ENCODE measurements at regions not wholly inside any gene's neighbourhood (a gene's known extent, or its start where the extent isn't known, plus 50 kb on each side); places are given as distances from the start of the nearest gene placed in this dataset.

DNA sequence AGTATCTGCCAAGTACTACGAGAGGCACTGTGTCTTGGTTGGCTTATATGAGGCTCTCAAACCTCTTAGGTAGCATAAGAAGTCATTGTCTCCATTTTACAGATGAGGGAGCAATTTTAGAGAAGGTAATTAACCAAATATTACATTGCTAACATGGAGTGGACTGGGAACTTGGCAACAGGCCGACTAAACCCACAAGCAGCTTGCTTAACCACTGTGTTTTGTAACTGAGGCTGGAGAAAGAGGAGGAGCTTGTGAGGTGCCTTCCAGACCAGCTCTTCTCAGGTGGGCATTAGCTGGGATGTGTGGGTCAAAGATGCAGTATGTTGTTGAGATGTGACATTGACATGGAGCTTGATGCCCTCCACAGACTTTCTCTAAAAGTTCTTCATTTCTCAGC is 835.6 kb upstream of the RBFOX1 start:
- H3K9me3 Mint-ChIP-seq, result peaks cover 0 to 20% (median 5%) of the 10 kb centered on the region in 8 donors
- intact Hi-C loops (cut with micrococcal nuclease), result no loop called here
- POLR2A ChIA-PET (ENCODE audit: partially characterized antibody), result no interaction called here
- no peak overlapping the region for H3K4me3 Mint-ChIP-seq
- CTCF ChIA-PET (ENCODE audit: partially characterized antibody), result no interaction called here
- Histone ChIP-seq H3K27ac (ENCODE audit: low read depth, low read length) (no peak overlapping the region), H3K27me3 (ENCODE audit: insufficient read depth, low read length) (no peaks in the 10 kb centered on the region), H3K9me3 (ENCODE audit: control insufficient read depth in 1 of 2, low read length in 2 of 2) (no peaks in the 10 kb centered on the region), H3K36me3 (ENCODE audit: insufficient read depth, low read length) (no peaks in the 10 kb centered on the region), H3K4me3 (ENCODE audit: low read length in 2 of 2) (no peak overlapping the region), H3K4me1 (ENCODE audit: insufficient read depth, low read length) (no peaks in the 10 kb centered on the region)
- no peaks in the 10 kb centered on the region for H3K4me1 Mint-ChIP-seq
- H3K36me3 Mint-ChIP-seq, result no peaks in the 10 kb centered on the region
- H3K27me3 Mint-ChIP-seq, result no peaks in the 10 kb centered on the region
- H3K27ac Mint-ChIP-seq, result no peak overlapping the region
- DNase-seq, result no peak

DNA sequence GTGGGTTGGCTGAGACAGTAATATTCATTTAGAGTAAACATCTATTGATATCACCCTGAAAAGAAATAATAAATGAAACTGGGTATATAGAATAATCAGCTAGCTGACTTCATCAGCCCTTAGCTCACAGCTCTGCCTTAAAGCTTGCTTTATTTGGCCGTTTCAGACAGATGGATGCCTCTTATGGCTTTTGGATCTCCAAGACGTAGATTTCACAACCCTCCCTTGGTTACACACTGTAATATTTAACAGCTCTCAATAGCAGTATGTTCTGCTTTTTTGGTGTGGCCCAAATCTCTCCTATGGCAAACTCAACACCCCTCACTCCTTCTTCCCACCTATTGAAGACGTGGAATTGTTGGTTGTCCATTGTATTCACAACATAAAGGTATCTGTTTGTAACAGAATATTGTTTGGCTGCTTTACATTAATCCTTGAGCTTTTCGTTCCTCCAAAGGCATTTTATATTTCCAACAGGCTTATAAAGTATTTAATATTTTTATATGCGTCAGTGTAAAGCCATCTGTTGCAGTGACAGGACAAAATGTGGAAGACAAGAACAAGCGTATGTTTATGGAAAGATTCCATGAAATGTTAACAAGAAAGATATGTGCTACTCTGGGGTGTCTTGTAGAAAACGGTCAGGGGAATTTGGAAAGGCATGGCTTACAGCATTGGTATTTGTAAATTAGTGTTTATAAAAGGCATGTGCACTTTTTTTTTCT is 837.0 kb upstream of the RBFOX1 start:
- intact Hi-C loops (cut with micrococcal nuclease), result no loop called here
- peaks cover 0 to 19% (median 4%) of the 10 kb centered on the region in 8 donors for H3K9me3 Mint-ChIP-seq
- H3K4me1 ChIP-seq (ENCODE audit: insufficient read depth, low read length), result no peaks in the 10 kb centered on the region
- no peak overlapping the region for H3K27ac ChIP-seq (ENCODE audit: low read depth, low read length)
- no peak overlapping the region for H3K4me3 ChIP-seq (ENCODE audit: low read length in 2 of 2)
- ChIA-PET POLR2A (ENCODE audit: partially characterized antibody) (no interaction called here), CTCF (ENCODE audit: partially characterized antibody) (no interaction called here)
- no peaks in the 10 kb centered on the region for H3K27me3 ChIP-seq (ENCODE audit: insufficient read depth, low read length)
- no peak for DNase-seq
- H3K4me1 Mint-ChIP-seq, result no peaks in the 10 kb centered on the region
- no peak overlapping the region for H3K4me3 Mint-ChIP-seq
- H3K36me3 Mint-ChIP-seq, result no peaks in the 10 kb centered on the region
- no peak overlapping the region for H3K27ac Mint-ChIP-seq
- no peaks in the 10 kb centered on the region for H3K36me3 ChIP-seq (ENCODE audit: insufficient read depth, low read length)
- no peaks in the 10 kb centered on the region for H3K9me3 ChIP-seq (ENCODE audit: control insufficient read depth in 1 of 2, low read length in 2 of 2)
- no peaks in the 10 kb centered on the region for H3K27me3 Mint-ChIP-seq

DNA sequence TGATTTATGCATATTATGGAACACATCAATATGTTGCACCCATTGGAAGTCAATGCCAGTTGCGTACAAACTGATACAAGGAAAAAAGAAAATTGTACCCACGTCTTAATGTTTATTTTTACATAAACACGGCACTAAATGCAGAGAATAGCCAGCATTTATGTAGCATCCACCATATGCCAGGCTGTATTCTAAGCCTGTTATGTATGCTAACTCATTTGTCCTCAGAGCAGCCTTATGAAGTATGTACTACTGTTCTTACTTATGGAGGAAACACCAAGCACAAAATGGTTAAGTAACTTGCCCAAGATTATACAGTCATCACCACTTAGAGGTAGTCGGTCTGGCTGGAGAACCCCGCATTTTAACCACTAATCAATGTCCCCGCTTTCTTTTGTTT is 837.9 kb upstream of the RBFOX1 start:
- POLR2A ChIA-PET (ENCODE audit: partially characterized antibody), result no interaction called here
- no peaks in the 10 kb centered on the region for H3K27me3 Mint-ChIP-seq

DNA sequence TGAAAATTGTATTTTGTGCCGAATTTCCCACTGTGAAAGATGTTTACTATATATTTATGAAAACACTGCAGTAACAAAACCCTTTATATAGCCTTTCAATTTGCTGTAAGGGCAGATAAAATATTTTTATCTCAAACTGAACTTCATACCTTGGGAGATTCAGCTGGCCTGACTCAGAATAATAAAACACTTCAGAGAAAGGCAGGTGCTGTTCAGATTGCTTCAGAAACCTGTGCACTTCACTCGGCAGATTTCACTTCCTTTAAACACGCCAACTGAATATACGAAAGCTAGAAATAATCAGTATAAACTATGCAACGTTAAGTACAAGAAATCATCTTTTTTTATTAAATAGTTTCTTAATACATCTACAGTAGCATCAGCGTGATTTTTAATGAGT is 839.1 kb upstream of the RBFOX1 start:
- no peak overlapping the region for H3K4me3 ChIP-seq (ENCODE audit: low read length in 2 of 2)
- H3K27ac Mint-ChIP-seq, result no peak overlapping the region
- H3K9me3 Mint-ChIP-seq, result peaks cover 0 to 16% (median 1%) of the 10 kb centered on the region in 8 donors
- H3K27me3 Mint-ChIP-seq, result no peaks in the 10 kb centered on the region
- intact Hi-C loops (cut with micrococcal nuclease), result no loop called here
- H3K27ac ChIP-seq (ENCODE audit: low read depth, low read length), result no peak overlapping the region
- H3K4me1 ChIP-seq (ENCODE audit: insufficient read depth, low read length), result no peaks in the 10 kb centered on the region
- H3K36me3 Mint-ChIP-seq, result no peaks in the 10 kb centered on the region
- no peaks in the 10 kb centered on the region for H3K36me3 ChIP-seq (ENCODE audit: insufficient read depth, low read length)
- no peak for DNase-seq
- H3K4me1 Mint-ChIP-seq, result no peaks in the 10 kb centered on the region
- H3K9me3 ChIP-seq (ENCODE audit: control insufficient read depth in 1 of 2, low read length in 2 of 2), result no peaks in the 10 kb centered on the region
- CTCF ChIA-PET (ENCODE audit: partially characterized antibody), result no interaction called here
- POLR2A ChIA-PET (ENCODE audit: partially characterized antibody), result no interaction called here
- H3K27me3 ChIP-seq (ENCODE audit: insufficient read depth, low read length), result no peaks in the 10 kb centered on the region
- no peak overlapping the region for H3K4me3 Mint-ChIP-seq

More for the DNA sequence above, 837.9 kb upstream of the RBFOX1 start:
- Histone ChIP-seq H3K4me1 (ENCODE audit: insufficient read depth, low read length) (no peaks in the 10 kb centered on the region), H3K36me3 (ENCODE audit: insufficient read depth, low read length) (no peaks in the 10 kb centered on the region), H3K9me3 (ENCODE audit: control insufficient read depth in 1 of 2, low read length in 2 of 2) (no peaks in the 10 kb centered on the region), H3K27me3 (ENCODE audit: insufficient read depth, low read length) (no peaks in the 10 kb centered on the region), H3K27ac (ENCODE audit: low read depth, low read length) (no peak overlapping the region), H3K4me3 (ENCODE audit: low read length in 2 of 2) (no peak overlapping the region)
- no peak overlapping the region for H3K27ac Mint-ChIP-seq
- H3K9me3 Mint-ChIP-seq, result peaks cover 0 to 16% (median 1%) of the 10 kb centered on the region in 8 donors
- H3K4me3 Mint-ChIP-seq, result no peak overlapping the region
- CTCF ChIA-PET (ENCODE audit: partially characterized antibody), result no interaction called here
- intact Hi-C loops (cut with micrococcal nuclease), result no loop called here
- no peaks in the 10 kb centered on the region for H3K4me1 Mint-ChIP-seq
- no peak for DNase-seq
- no peaks in the 10 kb centered on the region for H3K36me3 Mint-ChIP-seq

DNA sequence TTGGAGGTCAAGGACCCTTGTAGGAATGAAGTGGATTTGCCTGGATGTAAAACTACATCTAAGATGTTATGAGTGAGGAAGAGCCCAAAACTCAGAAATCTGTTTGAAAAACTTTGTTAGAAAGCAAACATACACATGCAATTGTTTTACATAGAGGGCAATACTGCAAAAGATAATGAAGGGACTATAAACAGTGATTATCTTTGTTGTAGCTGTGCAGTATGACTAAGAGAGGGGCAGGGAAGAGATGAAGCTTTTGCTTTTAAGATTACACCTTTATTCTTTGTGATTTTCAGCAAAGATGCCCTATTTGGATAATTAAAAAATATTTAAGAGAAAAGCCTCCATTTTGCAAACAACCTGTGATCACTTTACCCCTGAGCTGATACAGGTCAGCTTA is 839.9 kb upstream of the RBFOX1 start:
- Histone ChIP-seq H3K4me1 (ENCODE audit: insufficient read depth, low read length) (no peaks in the 10 kb centered on the region), H3K36me3 (ENCODE audit: insufficient read depth, low read length) (no peaks in the 10 kb centered on the region), H3K27ac (ENCODE audit: low read depth, low read length) (no peak overlapping the region), H3K4me3 (ENCODE audit: low read length in 2 of 2) (no peak overlapping the region), H3K9me3 (ENCODE audit: control insufficient read depth in 1 of 2, low read length in 2 of 2) (no peaks in the 10 kb centered on the region), H3K27me3 (ENCODE audit: insufficient read depth, low read length) (no peaks in the 10 kb centered on the region)
- intact Hi-C loops (cut with micrococcal nuclease), result no loop called here
- Mint-ChIP-seq H3K4me1 (no peaks in the 10 kb centered on the region), H3K4me3 (no peak overlapping the region), H3K9me3 (peaks cover 0 to 16% (median 2%) of the 10 kb centered on the region in 8 donors), H3K36me3 (no peaks in the 10 kb centered on the region), H3K27me3 (no peaks in the 10 kb centered on the region), H3K27ac (no peak overlapping the region)
- CTCF ChIA-PET (ENCODE audit: partially characterized antibody), result no interaction called here
- POLR2A ChIA-PET (ENCODE audit: partially characterized antibody), result no interaction called here
- no peak for DNase-seq

DNA sequence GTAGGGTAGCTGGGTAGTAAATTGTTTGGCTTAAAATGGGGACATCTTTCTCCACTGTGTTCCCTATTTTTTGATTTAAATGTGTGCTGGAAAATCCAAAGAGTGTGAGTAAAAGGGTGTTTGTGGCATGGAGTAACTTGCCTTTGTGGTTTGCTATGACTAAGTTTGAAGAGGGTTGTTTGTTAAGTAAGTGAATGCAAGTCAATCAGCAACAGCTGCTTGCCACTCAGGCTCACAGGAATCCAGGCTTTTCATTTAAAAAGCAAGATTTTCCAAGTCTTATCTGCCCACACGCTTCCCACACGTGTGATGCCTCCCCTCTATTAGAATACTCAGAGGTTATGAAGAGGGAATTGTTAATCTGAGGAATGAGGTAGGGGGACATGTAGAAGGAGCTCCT is 847.7 kb upstream of the RBFOX1 start:
- Histone ChIP-seq H3K27me3 (ENCODE audit: insufficient read depth, low read length) (no peaks in the 10 kb centered on the region), H3K9me3 (ENCODE audit: control insufficient read depth in 1 of 2, low read length in 2 of 2) (no peaks in the 10 kb centered on the region), H3K4me3 (ENCODE audit: low read length in 2 of 2) (no peak overlapping the region), H3K4me1 (ENCODE audit: insufficient read depth, low read length) (no peaks in the 10 kb centered on the region), H3K36me3 (ENCODE audit: insufficient read depth, low read length) (no peaks in the 10 kb centered on the region), H3K27ac (ENCODE audit: low read depth, low read length) (no peak overlapping the region)
- POLR2A ChIA-PET (ENCODE audit: partially characterized antibody), result no interaction called here
- DNase-seq, result no peak
- no peak overlapping the region for H3K4me3 Mint-ChIP-seq
- H3K27me3 Mint-ChIP-seq, result peaks cover 2% of the 10 kb centered on the region in 2 donors
- H3K9me3 Mint-ChIP-seq, result peaks cover 0 to 9% (median 3%) of the 10 kb centered on the region in 8 donors
- no peaks in the 10 kb centered on the region for H3K4me1 Mint-ChIP-seq
- H3K36me3 Mint-ChIP-seq, result no peaks in the 10 kb centered on the region
- H3K27ac Mint-ChIP-seq, result no peak overlapping the region
- intact Hi-C loops (cut with micrococcal nuclease), result no loop called here
- CTCF ChIA-PET (ENCODE audit: partially characterized antibody), result interaction anchor here (0.6 kb wide), 1 partner anchor 67 kb away, joined by 4 read pairs; no protein-coding TSS in a partner anchor

DNA sequence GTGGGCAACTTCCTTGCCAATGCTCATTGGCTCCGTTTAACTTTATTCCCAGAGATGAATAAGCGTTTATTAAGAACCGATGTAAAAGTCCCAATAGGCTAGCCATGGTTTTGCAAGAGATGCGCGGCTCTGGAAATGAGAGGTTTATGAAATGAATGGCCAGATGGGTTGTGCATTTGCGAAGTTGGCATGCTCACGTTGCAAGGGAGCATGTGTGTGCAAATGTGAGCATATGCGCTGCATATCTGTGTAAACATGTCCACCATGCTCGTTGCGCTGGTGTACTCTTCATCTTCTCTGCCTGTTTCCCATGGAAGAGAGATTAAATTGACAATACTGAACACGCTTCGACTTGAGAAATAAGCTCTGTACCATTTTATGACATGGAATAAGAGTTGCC is 848.6 kb upstream of the RBFOX1 start:
- Histone ChIP-seq H3K9me3 (ENCODE audit: control insufficient read depth in 1 of 2, low read length in 2 of 2) (no peaks in the 10 kb centered on the region), H3K27ac (ENCODE audit: low read depth, low read length) (no peak overlapping the region), H3K36me3 (ENCODE audit: insufficient read depth, low read length) (no peaks in the 10 kb centered on the region), H3K4me1 (ENCODE audit: insufficient read depth, low read length) (no peaks in the 10 kb centered on the region), H3K4me3 (ENCODE audit: low read length in 2 of 2) (no peak overlapping the region), H3K27me3 (ENCODE audit: insufficient read depth, low read length) (no peaks in the 10 kb centered on the region)
- Mint-ChIP-seq H3K9me3 (peaks cover 1 to 9% (median 3%) of the 10 kb centered on the region in 8 donors), H3K27me3 (peaks cover 2% of the 10 kb centered on the region in 2 donors), H3K4me1 (no peaks in the 10 kb centered on the region), H3K36me3 (no peaks in the 10 kb centered on the region), H3K4me3 (no peak overlapping the region), H3K27ac (no peak overlapping the region)
- no peak for DNase-seq
- ChIA-PET CTCF (ENCODE audit: partially characterized antibody) (no interaction called here), POLR2A (ENCODE audit: partially characterized antibody) (no interaction called here)
- intact Hi-C loops (cut with micrococcal nuclease), result no loop called here

All from CD4-positive, alpha-beta memory T cell (primary cell).